ENCODE measurements at regions not wholly inside any gene's neighbourhood (a gene's known extent, or its start where the extent isn't known, plus 50 kb on each side); places are given as distances from the start of the nearest gene placed in this dataset.

DNA sequence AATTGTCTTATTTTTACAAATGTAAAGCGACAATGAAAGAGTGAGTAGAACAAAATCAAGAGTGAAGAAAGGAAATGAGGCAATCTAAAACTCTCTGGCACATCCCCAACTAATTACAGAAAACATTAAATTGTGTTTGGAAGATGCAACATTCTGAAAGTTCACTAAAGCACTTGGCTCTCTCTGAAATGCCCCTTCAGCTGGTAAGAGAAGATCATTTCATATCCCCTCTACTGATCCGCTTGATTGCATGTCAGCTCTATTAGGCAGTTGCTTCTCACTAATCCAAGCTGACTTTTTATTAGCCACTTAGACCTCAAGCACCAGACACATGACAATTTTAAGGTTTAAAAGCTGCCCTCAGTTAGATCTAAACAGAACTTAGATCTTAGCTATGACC is 262.8 kb upstream of the PRMT6 start:
- no peak overlapping the region for H3K4me3 ChIP-seq (replicated peaks in 1 of 3; ENCODE audit: insufficient read depth in 1 of 3, low read depth in 1 of 3, low read length in 3 of 3)
- no peaks in the 10 kb centered on the region for H3K36me3 ChIP-seq (ENCODE audit: control insufficient read depth in 2 of 2, extremely low read depth in 1 of 2, insufficient read depth in 2 of 2, low read length in 2 of 2)
- intact Hi-C loops (cut with micrococcal nuclease) (no loop called here), dilution Hi-C loops (cut with MboI; ENCODE audit: extremely low pct_ligation_motif_present, low sequenced_read_pairs) (no loop called here)
- no peak for DNase-seq (ENCODE audit: low read depth, low spot score)
- H3K4me2 ChIP-seq (ENCODE audit: insufficient read depth, low read length): no peak overlapping the region
- no TSS peak for BruUV-seq (replicated peaks)
- H2AFZ ChIP-seq (ENCODE audit: low read depth, low read length): no peak overlapping the region
- TF ChIP-seq, protein P1, sequence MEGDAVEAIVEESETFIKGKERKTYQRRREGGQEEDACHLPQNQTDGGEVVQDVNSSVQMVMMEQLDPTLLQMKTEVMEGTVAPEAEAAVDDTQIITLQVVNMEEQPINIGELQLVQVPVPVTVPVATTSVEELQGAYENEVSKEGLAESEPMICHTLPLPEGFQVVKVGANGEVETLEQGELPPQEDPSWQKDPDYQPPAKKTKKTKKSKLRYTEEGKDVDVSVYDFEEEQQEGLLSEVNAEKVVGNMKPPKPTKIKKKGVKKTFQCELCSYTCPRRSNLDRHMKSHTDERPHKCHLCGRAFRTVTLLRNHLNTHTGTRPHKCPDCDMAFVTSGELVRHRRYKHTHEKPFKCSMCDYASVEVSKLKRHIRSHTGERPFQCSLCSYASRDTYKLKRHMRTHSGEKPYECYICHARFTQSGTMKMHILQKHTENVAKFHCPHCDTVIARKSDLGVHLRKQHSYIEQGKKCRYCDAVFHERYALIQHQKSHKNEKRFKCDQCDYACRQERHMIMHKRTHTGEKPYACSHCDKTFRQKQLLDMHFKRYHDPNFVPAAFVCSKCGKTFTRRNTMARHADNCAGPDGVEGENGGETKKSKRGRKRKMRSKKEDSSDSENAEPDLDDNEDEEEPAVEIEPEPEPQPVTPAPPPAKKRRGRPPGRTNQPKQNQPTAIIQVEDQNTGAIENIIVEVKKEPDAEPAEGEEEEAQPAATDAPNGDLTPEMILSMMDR (IDR thresholded peaks at IDR 0.05; ENCODE audit: extremely low read depth in 1 of 2, insufficient read depth in 1 of 2, low read depth in 1 of 2, low read length in 2 of 2): no peak
- TF ChIP-seq EZH2 (IDR thresholded peaks at IDR 0.05; ENCODE audit: borderline replicate concordance, low read depth, low read length, severe bottlenecking) (no peak), POLR2A (IDR thresholded peaks at IDR 0.05; ENCODE audit: low read depth, low read length) (no peak), MYC (IDR thresholded peaks at IDR 0.05; ENCODE audit: low read depth, low read length) (no peak), JUN (IDR thresholded peaks at IDR 0.05; ENCODE audit: borderline replicate concordance, insufficient read depth, insufficient read length, low read depth) (no peak), MAX (IDR thresholded peaks at IDR 0.05; ENCODE audit: insufficient read depth, insufficient read length) (no peak), FOS (IDR thresholded peaks at IDR 0.05; ENCODE audit: borderline replicate concordance, insufficient read depth, low read length) (no peak), GATA2 (IDR thresholded peaks at IDR 0.05; ENCODE audit: insufficient read depth, insufficient read length, low read depth, low read length) (no peak), POLR2AphosphoS5 (IDR thresholded peaks at IDR 0.05; ENCODE audit: insufficient read depth, low read depth, low read length) (no peak)
- no peaks in the 10 kb centered on the region for H3K4me1 ChIP-seq (ENCODE audit: control insufficient read depth, extremely low read depth, insufficient read depth, low read length)
- no peaks in the 10 kb centered on the region for H3K9me1 ChIP-seq (replicated peaks; ENCODE audit: control insufficient read depth, extremely low read depth, insufficient read depth, low read length)
- no peak for FAIRE-seq
- CTCF ChIA-PET: no interaction called here
- POLR2A ChIA-PET: no interaction called here
- H3K9me3 ChIP-seq (replicated peaks; ENCODE audit: control insufficient read depth, insufficient read depth, low read length): peaks cover 3% of the 10 kb centered on the region
- no peaks in the 10 kb centered on the region for H4K20me1 ChIP-seq (replicated peaks; ENCODE audit: control insufficient read depth, extremely low read depth, insufficient read depth, low read length)
- H3K27me3 ChIP-seq (ENCODE audit: control insufficient read depth in 2 of 2, insufficient read depth in 2 of 2, low read length in 2 of 2): no peaks in the 10 kb centered on the region
- H3K27ac ChIP-seq (ENCODE audit: insufficient read depth, low read depth, low read length): no peak overlapping the region
- H3K79me2 ChIP-seq (ENCODE audit: control insufficient read depth, insufficient read depth, low read length): no peaks in the 10 kb centered on the region
- H3K9ac ChIP-seq (replicated peaks; ENCODE audit: extremely low read depth, insufficient read depth, low read length): no peak overlapping the region

Measured in endothelial cell of umbilical vein (primary cell).